Cardiac septum (tissue), 1 donor: ENCODE measurements at regions not wholly inside any gene's neighbourhood (a gene's known extent, or its start where the extent isn't known, plus 50 kb on each side); places are given as distances from the start of the nearest gene placed in this dataset.
"Not testable (repeated sequence)": the region's sequence is repeated elsewhere in the genome, so short reads cannot be mapped to it uniquely, and the experiment has no call there.

Experiments used
- DNase-seq: peaks from one replicate; pipeline ENCODE4 v3.0.0-alpha.2; 2020; ENCODE audit warnings: low spot score
- intact Hi-C: fragments of 100-400 bp; cut with DNase I; formaldehyde crosslinking; loops from one replicate; pipeline ENCODE4 v1.14.0; 2022
- donor health status: DM: no; HTN: no; CAD: no.

- intact Hi-C loops, result no loop called here
- no peak for DNase-seq
Observed at GRCh38 chr22:47884775-47885174, 1122.3 kb downstream of the TBC1D22A start.

GRCh38 chr22:47884200-47884599, 1121.8 kb downstream of the TBC1D22A start:
- intact Hi-C loops, result no loop called here
- no peak for DNase-seq

DNA sequence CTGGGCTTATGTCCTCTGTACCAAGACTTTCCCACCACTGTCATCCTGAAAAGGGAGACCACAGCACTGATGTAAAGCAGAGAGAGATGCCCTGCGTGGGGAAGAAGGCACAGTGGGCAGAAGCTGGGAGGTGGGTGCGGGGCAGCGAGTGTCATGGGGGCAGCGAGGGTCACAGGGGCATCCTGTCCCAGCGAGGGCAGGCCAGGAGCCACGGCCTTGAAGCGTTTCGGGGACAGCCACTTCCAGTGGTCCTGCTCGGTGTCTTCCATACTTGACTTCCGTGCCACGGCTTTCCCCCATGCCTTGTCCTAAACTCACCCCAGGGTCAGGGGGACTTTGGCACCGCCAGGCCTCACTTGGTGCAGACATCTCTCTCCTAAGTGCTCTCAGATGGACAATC, 1121.3 kb downstream of the TBC1D22A start:
- intact Hi-C loops, result no loop called here
- DNase-seq, result no peak

- no peak for DNase-seq
- intact Hi-C loops, result no loop called here
Observed at GRCh38 chr22:47879346-47879745, 1116.9 kb downstream of the TBC1D22A start.

- no peak for DNase-seq
- intact Hi-C loops, result no loop called here
Observed at GRCh38 chr22:47878460-47878859, 1116.0 kb downstream of the TBC1D22A start.

DNA sequence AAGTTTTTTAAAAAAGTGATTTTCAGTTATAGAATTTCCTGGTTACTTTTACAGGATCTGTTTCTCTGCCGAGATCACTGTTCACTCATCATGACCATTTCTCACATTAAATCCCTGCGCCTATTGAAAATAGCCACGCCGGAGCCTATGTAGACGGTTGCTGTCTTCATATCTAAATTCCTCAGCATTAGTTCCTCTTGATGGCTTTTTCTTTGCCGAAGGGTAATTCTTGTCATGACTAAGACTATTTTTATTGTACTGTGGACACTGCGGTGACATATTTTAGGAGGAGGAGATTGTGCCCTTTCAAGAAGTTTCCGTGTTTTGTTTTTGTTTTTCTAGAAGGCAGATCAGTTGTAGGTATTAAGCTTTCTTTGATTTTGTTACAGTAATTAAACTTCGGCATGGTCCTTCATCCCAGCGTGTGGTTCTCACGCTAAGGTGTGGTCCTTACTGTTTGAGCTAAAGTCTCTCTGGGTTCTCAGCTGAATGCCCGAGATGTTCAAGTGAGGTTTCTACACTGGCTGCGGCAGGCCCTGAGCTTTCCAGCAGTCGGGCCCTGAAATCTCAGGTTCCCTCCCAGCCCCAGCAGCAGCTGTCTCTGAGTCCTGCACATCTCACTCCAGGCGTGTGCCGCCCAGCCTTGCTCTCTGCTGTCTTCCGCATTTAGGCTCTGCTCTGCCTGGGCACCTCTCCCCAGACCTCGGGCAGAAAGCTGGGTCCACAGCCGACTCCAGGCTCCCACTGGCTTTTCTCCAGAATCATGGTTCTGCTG, 1110.5 kb downstream of the TBC1D22A start:
- intact Hi-C loops, result no loop called here
- DNase-seq, result no peak

DNA sequence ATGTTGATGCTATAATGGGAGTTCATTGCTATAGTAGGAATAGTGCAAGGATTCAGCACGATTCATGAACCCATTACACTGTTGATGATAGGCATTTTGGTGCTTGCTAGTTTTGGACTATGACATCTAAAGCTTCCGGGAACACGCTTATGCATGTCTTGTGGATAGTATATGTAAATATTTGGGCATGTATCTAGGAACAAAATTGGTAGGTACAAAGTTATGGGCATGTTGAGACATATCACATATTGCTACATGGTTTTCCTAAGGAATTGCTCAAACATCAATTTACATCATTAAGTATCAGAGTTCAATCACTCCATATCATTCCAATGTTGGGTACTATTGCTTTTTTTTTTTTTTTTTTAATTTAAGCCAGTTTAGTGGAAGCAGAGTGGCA, 1103.2 kb downstream of the TBC1D22A start:
- intact Hi-C loops, result no loop called here
- no peak for DNase-seq

GRCh38 chr22:47862394-47862793, 1099.9 kb downstream of the TBC1D22A start:
- DNase-seq, result no peak
- intact Hi-C loops, result no loop called here

DNA sequence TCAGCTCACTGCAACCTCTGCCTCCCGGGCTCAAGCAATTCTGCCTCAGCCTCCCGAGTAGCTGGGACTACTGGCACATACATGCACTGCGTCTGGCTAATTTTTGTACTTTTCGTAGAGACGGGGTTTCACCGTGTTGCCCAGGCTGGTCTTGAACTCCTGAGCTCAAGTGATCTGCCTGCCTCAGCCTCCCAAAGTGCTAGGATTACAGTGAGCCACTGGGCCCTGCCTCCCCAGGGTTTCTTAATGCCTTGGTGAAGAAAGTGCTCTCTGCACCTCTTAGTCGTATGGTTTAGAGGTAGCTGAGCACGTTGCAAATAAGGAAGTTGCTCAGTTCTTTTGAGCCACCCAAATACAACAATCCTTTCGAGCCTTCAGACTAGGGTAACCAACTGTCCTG, 1098.5 kb downstream of the TBC1D22A start:
- intact Hi-C loops, DNase-seq: not testable (repeated sequence)

DNA sequence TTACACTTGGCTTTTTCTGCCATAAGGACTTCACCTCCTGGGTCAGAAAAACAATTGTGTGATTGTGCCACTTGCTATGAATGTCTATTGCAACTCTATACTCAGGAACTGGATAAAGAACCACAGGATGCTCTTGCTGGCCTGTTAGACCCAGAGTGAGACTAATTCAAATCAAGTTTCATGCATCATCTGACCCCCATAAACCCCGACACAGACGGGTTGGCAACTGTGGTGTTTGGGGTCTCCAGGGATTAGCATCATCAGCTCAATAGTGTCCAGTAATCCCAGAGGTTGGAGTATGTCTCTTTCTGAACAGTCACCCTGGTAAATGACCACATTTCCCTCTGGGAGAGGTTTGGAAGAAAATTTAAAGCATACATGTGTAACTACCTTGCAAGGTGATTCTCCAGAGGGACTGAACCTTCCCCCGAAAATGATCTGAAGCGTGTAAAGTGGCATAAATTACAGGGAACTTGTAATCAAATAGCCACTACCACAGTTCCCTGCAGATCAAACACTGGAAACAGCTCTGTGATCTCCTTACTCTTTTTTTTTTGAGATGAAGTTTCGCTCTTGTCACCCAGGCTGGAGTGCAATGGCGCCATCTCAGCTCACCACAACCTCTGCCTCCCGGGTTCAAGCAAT, 1097.6 kb downstream of the TBC1D22A start:
- intact Hi-C loops, result no loop called here
- no peak for DNase-seq

GRCh38 chr22:47858773-47859306, 1096.4 kb downstream of the TBC1D22A start:
- intact Hi-C loops, result no loop called here

DNA sequence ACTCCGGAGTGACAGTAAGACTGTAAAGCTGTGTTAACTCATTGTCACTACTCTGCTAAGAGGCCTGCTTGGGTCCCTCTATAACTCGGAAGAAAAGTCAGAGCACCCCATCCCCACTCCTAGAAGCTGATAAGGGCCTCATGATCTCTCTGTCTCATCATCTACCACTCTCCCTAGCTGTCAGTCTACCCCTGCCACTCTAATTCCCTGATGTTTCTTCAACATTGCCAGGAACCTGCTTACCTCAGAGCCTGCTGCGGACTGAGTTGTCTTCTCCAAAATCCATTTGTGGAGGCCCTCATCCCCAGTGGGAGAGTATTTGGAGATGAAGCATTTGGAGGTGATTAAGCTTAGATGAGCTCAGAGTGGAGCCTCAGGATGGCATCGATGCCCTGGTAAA, 1092.2 kb downstream of the TBC1D22A start:
- intact Hi-C loops, result no loop called here
- DNase-seq, result no peak

More at GRCh38 chr22:47858773-47859306, 1096.4 kb downstream of the TBC1D22A start:
- no peak for DNase-seq

GRCh38 chr22:47854251-47854650, 1091.8 kb downstream of the TBC1D22A start:
- intact Hi-C loops, result no loop called here
- DNase-seq, result no peak

DNA sequence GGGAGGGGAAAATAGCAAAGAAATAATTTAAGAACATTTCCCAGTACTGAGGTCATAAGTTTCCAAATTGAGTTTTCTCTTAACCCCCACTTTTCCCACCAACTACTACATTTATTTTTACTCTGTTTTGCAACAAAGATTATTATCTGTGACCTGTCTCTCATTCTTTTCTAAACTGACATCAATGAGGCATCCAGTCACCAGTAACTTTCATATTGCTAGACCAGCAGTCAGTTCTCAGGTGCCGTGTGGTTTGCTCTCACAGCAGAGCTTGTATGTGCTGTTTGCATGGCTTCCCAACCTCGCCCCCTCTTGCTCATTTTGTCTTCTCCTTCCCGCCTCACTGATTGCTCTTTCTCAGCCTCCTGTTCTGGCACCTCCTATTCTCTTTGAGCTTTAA, 1091.3 kb downstream of the TBC1D22A start:
- no peak for DNase-seq
- intact Hi-C loops, result no loop called here

DNA sequence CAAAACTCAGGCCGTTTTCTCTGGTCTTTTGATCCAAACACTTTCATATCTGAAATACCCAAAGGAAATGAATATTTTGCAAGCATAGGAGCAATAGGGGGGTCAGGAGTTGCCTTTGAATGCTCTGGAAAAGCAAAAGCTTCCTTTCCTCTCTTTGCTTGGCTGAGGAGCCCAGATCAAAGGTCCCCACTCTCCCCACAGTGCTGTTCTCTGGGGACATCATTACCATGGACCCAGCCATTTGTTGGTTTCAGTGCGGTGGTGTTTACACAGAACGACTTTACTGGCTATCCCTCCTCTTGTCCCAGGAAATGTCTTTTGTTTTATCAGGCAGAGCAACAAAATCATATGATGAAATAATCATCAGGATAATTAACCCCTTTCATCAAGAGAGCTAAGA, 1089.1 kb downstream of the TBC1D22A start:
- intact Hi-C loops, result no loop called here

DNA sequence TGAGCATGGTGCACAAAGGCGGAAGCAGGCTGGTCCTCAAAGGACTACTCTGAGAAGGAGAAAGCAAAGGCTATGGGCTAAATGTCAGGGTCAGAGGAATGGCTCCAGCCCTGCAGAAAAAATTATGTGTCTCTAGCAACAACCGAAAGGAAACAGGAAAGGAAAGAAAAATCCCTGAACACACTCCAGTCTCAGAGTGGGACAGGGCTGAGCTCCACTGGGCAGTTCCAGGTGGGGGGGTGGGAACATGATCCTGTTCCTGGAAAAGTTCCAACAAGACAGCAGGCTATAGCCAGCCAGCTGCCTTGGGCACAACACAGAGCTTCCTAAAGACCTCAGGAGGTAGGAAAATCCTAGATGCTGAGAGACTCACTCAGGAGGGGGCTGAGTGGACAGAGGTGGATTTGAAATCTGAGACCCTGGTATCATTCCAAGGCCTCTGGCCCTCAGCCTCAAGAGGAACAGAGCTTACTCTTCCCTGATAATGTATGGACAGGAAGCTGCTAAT, 1088.2 kb downstream of the TBC1D22A start:
- intact Hi-C loops, result no loop called here
- DNase-seq, result no peak

More for the DNA sequence above, 1089.1 kb downstream of the TBC1D22A start:
- DNase-seq, result no peak

DNA sequence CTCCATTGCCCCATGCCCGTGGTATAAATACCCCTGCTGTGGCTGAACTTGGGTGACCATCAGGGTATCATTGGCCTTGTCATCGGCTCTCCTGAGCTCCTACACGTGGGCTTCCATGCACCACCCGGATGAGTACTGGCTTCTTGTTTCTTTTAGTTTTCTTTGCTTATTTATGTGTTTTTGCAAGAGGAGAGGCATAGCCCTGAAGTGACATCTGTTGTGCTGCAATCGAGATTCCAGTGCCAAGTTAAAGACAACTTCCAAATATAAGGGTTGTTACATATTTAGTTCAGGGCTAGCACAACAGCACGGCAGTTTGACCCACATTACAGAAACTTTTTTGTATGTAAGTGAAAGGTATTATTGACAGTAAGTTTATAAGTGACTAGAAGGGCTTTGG, 1087.1 kb downstream of the TBC1D22A start:
- no peak for DNase-seq
- intact Hi-C loops, result no loop called here

GRCh38 chr22:47848184-47848920, 1085.9 kb downstream of the TBC1D22A start:
- DNase-seq, result no peak
- intact Hi-C loops, result no loop called here

- intact Hi-C loops, result no loop called here
- DNase-seq, result no peak
Observed at GRCh38 chr22:47847131-47847890, 1084.9 kb downstream of the TBC1D22A start.
